ENCODE measurements at regions not wholly inside any gene's neighbourhood (a gene's known extent, or its start where the extent isn't known, plus 50 kb on each side); places are given as distances from the start of the nearest gene placed in this dataset.

GRCh38 chr16:88289968-88290401 lies 92.8 kb upstream of the ZNF469 start:
- TF ChIP-seq CTCF (IDR thresholded peaks at IDR 0.05; ENCODE audit: low read length) (no peak), EZH2 (IDR thresholded peaks at IDR 0.05; ENCODE audit: borderline replicate concordance, low read length) (no peak)

Data from OCI-LY1 (cell line).